Activated T-cell treated with anti-CD3 and anti-CD28 coated beads, Interleukin-2, amount 50 U/mL, for 48 hours (primary cell): ENCODE measurements at regions not wholly inside any gene's neighbourhood (a gene's known extent, or its start where the extent isn't known, plus 50 kb on each side); places are given as distances from the start of the nearest gene placed in this dataset.

Experiments
- DNase-seq, 2 experiments: peaks; one replicate each; pipeline ENCODE4 v3.0.0-alpha.2; 2020

- no peak for DNase-seq
These were observed 242.9 kb upstream of the RBFOX1 start for GRCh38 chr16:7089751-7090150.

DNA sequence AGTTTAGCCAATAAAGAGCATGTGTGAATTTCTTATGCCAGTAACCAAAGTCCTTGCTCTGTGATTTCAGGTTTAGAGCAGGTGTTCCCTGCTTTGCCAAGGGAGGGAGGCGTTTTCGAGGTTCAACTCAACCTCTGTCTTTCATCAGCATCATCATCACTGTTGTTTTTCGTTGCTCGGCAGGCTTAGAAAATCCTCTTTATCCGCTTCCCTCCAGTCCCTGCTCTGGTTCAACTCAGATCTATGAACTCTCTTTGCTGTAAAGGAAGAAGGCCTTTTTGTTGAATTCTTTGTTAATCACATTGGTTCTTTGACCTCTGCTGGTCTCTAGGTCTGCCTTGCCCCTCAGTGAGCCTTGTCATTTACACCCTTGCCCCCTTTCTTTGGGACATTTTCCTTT lies 243.9 kb upstream of the RBFOX1 start:
- no peak for DNase-seq

DNA sequence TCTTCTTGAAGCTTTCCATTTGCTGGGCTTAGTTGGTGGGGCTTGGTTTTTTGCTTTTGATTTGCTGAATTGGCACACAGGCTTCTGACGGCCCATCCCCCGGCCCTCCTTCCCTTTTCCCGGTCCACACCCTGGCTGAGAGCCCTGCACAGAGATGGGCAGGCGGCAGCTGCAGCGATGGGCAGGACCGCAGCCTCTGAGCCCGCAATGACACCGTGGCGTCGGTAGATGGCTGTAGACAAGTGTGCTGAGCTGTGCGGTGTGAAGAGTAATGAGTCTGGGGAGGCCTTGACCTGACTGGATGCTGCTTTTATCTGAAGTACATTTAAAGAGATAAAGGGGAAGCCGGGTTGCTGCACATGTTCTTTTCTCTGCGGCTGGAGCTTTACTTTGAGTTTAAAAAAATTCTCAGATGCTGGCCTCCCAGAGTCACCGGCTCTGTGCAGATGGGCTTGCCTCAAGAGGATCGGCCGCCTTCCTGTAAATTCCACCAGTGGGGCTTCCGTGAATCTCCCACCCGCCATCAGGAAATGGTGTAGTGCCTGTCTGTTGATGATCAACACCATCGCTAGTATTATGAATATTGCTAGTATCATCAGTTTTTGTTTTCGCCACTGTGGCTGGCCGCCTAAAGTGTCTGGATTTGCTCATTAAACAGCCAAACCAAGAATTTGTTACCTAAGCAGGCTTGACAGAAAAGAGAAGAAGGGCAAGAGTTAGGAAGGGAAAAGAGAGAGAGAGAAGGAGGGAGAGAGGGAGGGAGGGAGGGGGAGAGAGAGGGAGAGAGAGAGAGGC lies 245.6 kb upstream of the RBFOX1 start:
- DNase-seq: no peak

DNA sequence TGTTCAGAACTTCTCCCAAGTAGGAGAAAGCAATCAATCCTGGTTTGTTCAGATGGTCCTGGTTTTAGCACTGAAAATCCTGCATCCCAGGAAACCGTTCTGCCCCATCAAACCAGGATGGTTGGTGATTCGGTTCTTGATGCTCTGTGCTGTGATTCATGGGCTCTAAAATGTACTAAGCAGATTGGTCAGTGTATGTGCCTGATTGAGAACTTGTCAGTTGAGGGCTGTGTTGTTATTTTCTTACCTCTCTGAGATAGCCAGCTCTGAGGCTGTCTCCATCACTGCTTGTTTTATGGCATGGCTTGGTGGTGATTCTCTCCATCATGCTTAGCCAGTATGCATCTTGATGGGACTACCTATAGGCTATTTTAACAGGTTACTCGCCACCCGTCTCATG lies 246.9 kb upstream of the RBFOX1 start:
- DNase-seq: no peak

DNA sequence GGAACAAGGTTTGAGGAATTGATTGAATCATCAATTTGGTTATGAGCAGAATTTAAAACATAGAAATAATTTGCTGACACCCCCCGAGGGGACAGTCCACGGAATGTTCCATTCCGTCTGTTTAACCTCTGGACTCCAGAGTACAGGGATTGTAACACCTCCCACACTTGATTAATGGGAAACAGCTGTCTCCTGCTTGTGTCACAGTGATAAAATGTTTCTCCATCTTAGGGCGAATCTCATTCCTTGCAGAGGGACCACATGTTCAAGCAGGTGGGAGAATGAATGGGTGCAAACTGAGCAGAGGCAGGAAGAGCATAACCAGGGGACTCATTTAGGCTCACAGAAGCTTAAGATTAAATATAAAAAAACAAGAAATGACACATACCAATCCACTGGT lies 249.5 kb upstream of the RBFOX1 start:
- no peak for DNase-seq

DNA sequence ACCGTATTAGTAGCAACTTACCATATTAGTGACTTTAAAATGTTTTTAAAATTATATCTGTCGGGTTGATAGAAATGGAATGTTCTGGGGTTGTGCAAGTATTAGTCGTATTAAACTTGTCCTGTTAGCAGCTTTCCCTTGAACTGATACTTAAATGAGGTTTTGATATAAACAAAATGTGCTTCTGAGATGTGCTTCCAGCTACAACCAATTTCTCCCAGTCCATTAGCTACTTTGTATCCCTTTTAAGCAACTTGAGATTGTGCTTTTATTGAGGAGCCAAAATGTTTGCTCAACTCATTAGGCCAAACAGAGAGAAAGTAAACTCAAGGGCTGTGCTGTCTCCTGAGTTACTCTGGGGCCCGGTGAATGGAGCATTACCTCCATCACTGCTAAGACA lies 255.0 kb upstream of the RBFOX1 start:
- no peak for DNase-seq

DNA sequence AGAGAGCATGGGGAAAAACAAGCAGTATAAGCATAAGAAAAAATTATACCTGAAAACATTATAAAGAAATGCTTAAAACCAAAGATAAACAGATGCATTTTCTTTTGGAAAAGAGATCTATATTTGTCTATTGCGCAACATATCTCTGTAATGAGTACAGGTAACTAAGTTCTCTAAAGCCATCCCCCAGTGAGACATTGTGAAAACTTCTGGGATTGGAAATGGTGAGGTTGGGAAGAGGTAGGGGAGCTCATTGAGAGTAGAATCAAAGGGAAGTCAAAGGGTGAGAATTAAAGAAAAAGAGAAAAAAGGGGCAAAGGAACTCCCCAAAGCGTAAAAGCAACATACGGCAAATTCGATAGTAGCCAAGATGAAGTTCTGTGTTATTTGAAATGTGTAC lies 257.9 kb upstream of the RBFOX1 start:
- no peak for DNase-seq

DNA sequence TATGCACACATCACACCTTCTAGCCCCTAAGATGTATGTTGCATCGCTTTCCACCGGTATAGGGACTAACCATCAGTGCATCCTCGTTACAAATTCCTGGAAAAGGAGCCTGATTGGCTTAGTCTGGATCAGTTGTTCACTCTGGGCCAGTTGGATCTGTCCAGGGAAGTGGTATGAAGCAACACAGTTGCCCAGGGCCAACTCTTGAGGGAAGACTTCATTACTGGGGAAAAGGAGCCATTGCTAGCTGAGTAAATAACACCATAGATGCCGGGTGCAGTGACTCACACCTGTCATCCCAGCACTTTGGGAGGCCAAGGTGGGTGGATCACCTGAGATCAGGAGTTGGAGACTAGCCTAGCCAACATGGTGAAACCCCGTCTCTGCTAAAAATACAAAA lies 275.2 kb upstream of the RBFOX1 start:
- DNase-seq: no peak

DNA sequence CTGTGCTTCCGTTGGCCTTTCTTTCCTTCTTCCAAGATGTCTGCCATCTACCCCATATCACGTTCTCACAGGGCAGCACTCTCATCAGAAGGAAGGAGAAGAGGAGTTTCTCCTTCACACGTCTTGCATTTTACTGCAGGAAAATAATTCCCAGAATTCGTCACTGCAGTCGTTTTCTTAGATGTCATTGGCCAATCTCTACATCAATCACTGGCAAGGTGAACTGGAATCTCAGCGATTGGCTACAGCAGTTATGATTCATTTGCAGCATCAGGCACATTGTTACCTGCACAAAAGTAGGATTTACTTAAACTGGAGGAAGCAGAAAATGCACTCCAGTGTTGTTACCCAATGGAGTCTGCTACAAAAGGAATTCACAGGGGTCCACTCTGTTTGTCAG lies 277.2 kb upstream of the RBFOX1 start:
- no peak for DNase-seq

DNA sequence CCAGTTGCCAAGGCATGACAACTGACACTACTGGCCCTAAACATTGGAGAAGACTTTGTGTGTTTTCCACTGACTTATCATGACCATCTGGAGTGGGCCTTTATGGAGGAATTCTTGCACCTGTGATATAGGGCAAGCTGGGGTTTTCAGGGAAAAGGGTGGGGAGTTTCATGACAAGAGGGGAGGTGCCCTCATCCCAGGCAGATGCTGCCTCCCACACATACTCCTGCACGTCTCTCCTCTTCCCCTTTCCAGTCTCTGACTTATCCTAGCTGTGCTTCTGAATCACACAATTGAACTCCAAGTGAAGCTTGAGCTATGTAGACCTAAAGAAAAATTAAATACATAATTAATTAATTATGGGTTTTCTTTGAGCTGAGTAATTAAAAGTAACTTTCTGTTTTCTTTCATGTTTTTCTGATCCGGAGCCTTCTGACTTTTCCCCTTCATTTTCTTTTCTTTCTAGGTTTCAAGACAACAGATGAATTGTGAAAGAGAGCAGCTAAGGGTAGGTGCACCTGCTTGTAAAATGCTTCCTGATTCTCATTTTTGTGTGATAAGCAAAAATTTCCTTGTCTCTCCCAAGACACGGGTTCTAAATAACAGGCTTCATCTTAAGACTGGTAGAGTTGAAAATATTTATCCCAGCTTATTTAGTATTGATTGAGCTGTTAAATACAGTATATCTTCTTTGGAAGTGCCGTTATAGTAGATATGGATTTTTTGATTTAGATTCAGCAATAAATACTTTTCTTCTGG lies 280.9 kb upstream of the RBFOX1 start:
- DNase-seq: no peak

DNA sequence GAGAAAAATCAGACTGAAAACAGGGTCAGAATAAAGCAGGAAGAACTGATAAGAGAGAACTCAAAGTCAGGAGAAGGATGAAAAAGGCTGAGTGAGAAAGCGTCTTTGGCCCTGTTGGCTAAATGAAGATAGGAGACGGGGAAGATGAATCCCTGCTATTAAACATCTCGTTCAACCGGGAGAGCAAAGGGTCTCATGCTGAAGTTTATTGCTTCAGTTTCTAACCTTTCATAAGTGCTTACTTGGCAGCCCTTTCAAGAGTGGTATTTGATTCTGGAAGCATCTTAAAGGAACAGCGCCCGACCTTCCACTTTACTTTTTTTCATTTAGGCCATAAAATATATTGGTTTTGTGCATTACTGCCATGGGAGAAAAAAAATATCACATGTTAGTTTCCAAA lies 288.3 kb upstream of the RBFOX1 start:
- no peak for DNase-seq

DNA sequence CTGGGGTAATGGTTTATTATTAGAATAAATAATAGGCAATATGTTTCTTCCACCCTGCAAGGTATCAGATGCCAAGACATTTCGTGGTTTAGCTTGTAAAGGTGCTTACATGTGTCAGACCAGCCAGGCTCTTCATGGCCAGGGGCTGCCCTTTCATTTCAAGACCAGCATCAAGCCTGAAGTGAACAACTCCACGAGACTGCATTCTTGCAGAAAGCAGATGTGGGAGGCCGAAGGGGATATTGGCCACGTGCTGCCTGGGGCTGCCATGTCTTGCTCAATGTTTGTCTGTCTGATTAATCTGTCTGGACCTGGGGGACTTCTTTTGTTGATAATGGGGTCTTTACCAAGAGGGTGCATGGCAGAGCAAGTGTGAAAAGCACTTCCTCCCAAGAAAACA lies 294.2 kb upstream of the RBFOX1 start:
- no peak for DNase-seq

GRCh38 chr16:7037495-7037894 lies 295.1 kb upstream of the RBFOX1 start:
- no peak for DNase-seq

GRCh38 chr16:7031031-7031430 lies 301.6 kb upstream of the RBFOX1 start:
- no peak for DNase-seq

GRCh38 chr16:7027401-7027800 lies 305.2 kb upstream of the RBFOX1 start:
- no peak for DNase-seq

DNA sequence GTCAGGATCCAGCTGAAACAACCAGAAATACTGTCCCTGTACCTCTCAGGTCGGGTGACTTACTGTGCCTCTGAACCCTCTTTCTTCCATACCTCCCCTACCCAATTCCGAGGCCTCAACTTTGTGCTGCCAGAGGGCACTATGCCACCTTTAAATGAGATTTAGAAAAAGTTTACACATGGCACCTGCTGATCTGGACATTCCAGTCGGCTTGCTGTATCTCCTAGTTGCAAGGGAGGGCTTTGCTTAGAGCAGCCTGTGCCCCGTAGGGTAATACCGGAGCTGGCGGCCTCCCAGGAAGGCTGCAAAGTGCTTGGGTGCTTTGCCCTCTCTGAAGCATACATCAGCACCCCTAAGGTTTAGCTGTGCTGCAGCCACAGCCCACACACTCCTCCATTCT lies 306.0 kb upstream of the RBFOX1 start:
- DNase-seq: no peak

DNA sequence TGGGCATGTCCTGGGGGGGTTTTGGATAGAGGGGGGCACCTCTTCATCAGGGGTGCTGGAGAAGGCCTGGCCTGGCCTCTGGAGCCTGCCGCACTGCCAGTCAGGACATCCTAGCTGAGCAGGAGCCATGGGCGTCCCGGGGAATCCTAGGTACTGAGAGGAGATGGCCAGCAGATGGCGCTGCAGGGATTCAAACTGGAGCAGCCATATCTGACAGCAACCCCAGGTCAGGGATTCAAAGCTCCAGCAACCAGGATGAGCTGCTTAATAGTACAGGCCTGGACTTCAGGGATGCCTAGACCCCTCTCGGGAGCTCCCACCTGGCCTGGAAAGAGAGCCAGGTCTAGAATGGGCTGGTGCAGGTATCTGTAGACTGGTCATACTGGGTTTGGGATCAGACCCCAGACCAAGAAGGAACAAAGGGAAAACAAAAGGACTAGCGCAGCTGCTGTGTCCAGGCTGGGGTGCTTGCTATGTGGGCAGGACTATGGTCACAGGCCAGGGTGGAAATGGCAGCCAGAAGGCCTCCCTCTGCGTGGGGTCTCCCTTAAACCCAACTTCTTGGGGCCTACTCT lies 306.9 kb upstream of the RBFOX1 start:
- peak; percentile 46 to 47 for DNase-seq

DNA sequence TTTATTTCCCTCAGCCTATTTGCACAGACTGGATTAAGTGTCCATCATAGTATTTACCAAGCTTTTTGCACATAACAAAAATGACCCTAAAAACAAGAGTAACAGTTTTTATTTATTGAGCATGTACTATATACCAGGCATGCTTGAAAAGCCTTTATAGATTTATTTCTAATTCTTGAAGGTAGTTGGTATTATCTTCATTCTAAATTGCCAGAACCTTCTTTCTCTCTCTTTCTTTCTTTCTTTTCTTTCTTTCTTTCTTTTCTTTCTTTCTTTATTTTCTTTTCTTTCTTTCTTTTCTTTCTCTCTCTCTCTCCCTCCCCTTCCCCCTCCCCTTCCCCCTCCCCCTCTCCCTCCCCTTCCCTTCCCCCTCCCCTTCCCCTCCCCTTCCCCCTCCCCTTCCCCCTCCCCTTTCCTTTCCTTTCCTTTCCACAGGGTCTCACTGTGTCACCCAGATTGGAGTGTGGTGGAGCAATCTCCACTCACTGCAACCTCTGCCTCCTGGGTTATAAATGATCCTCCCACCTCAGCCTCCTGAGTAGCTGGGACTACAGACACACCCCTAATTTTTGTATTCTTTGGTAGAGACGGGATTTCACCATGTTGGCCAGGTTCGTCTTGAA lies 310.9 kb upstream of the RBFOX1 start:
- DNase-seq: no peak

DNA sequence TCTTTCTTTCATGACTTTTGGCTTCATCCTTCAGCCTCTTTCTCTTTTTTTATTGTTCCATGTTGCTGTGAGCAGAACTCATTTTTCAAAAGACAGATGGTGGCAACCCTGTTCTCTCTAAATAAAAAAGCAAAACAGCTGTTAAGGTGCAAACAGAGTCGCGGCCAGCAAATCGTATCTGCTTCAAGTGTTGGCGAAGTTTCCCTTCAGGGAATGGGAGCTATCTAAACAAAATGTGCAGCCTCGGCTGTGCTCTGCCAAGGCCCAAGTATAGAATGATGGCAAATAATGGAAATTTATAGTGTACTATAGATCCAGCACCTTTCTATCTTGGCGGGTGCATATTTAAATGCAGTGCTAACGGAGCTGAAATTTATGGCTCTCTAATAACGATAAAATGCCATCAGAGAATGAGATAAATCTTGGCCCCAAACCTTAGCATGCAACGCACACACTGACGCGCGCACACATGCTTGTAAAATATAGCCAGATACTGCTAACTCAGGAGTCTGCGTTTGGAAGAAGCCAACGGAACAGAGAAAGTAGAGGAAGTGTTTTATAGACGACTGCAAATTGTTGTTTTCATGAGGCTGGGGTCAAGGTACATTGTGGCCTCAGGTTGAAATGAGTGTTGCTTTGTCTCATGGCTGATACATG lies 315.5 kb upstream of the RBFOX1 start:
- no peak for DNase-seq

DNA sequence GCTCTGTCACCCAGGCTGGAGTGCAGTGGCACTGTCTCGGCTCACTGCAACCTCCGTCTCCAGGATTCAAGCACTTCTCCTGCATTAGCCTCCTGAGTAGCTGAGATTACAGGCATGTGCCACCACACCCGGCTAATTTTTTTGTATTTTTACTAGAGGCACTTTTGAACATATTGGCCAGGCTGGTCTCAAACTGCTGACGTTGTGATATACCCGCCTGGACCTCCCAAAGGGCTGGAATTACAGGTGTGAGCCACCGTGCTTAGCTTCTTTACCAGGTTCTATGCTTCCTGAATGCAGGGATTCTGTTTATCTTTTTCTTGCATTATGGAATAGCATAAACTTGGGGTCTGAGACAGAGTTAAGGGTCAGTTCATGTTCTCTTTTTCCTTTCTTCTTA lies 317.9 kb upstream of the RBFOX1 start:
- DNase-seq: no peak

DNA sequence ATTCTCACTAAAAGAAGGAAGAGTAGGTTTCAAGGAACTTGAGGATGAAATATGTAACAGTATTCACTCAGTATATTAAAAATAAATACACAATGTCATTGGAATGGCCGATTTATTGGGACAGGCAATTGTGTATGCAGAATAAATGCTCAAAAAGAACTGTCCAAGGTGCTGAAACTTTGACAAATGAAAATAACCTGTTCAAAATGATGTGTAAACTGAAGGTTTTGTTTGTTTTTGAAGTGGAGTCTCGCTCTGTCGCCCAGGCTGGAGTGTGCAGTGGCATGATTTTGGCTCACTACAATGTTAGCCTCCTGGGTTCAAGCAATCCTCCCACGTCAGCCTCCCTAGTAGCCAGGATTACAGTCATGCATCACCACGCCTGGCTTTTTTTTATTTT lies 318.7 kb upstream of the RBFOX1 start:
- DNase-seq: no peak

GRCh38 chr16:7004266-7004665 lies 328.4 kb upstream of the RBFOX1 start:
- DNase-seq: no peak

DNA sequence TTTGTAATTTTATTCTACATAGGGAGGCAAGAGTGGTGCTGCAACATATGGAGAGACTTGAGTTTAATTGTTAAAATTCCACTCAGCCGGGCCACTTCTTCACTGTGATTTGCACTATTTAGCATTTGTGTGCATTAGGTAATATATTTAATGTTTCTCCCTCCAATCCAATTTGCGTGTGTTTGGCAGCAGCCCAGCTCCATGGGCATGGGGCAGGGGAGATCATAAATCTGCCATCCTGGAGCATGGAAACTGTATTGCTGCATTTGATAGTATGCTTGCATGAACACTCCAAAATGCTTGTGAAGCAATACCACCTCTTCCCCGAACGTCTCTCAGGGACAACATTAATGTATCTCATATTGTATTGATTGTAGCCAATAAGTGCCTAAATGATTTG lies 339.1 kb upstream of the RBFOX1 start:
- DNase-seq: no peak
